ENCODE measurements at regions not wholly inside any gene's neighbourhood (a gene's known extent, or its start where the extent isn't known, plus 50 kb on each side); places are given as distances from the start of the nearest gene placed in this dataset.

GRCh38 chr14:98909251-98909944 lies 362.6 kb downstream of the BCL11B start:
- Histone ChIP-seq H3K9ac (ENCODE audit: low read length) (no peak overlapping the region), H3K27ac (ENCODE audit: low read depth, low read length) (peak overlapping the region; percentile 21), H3K4me3 (ENCODE audit: insufficient read depth, low read depth, low read length) (no peak overlapping the region), H3K4me2 (ENCODE audit: low read length) (peak overlapping the region; percentile 72), H2AFZ (ENCODE audit: low read depth, low read length) (no peak overlapping the region), H3K9me3 (ENCODE audit: insufficient read depth, low read depth, low read length) (no peaks in the 10 kb centered on the region), H3K4me1 (ENCODE audit: insufficient read depth, low read length) (peaks cover 19% of the 10 kb centered on the region), H3K27me3 (ENCODE audit: insufficient read depth, low read length) (peaks cover 22% of the 10 kb centered on the region), H4K20me1 (ENCODE audit: insufficient read depth, low read length) (no peaks in the 10 kb centered on the region), H3K79me2 (ENCODE audit: insufficient read depth, low read length) (no peaks in the 10 kb centered on the region), H3K36me3 (ENCODE audit: insufficient read depth, low read length) (no peaks in the 10 kb centered on the region)
- Mint-ChIP-seq H3K27ac (ENCODE audit: unreplicated experiment) (peak overlapping the region; percentile 21), H3K4me1 (ENCODE audit: low read depth, unreplicated experiment) (peaks cover 42% of the 10 kb centered on the region), H3K9me3 (ENCODE audit: unreplicated experiment) (no peaks in the 10 kb centered on the region), H3K36me3 (ENCODE audit: low read depth, unreplicated experiment) (no peaks in the 10 kb centered on the region), H3K4me3 (ENCODE audit: unreplicated experiment) (no peak overlapping the region), H3K27me3 (ENCODE audit: low read depth, unreplicated experiment) (peaks cover 7% of the 10 kb centered on the region)
- DNase-seq (ENCODE audit: low read depth) (peak; percentile 72), FAIRE-seq (peak; percentile 34)
- no peak for TF ChIP-seq CTCF (IDR thresholded peaks at IDR 0.05; ENCODE audit: insufficient read depth, low read depth, low read length)

GRCh38 chr14:98910061-98910460 lies 361.9 kb downstream of the BCL11B start:
- H3K27ac ChIP-seq (ENCODE audit: low read depth, low read length) = no peak overlapping the region

More at GRCh38 chr14:98910061-98910460, 361.9 kb downstream of the BCL11B start:
- no peak for DNase-seq (ENCODE audit: low read depth)
- Mint-ChIP-seq H3K27ac (ENCODE audit: unreplicated experiment) (no peak overlapping the region), H3K27me3 (ENCODE audit: low read depth, unreplicated experiment) (peaks cover 6% of the 10 kb centered on the region), H3K36me3 (ENCODE audit: low read depth, unreplicated experiment) (no peaks in the 10 kb centered on the region), H3K4me1 (ENCODE audit: low read depth, unreplicated experiment) (peaks cover 42% of the 10 kb centered on the region), H3K4me3 (ENCODE audit: unreplicated experiment) (no peak overlapping the region), H3K9me3 (ENCODE audit: unreplicated experiment) (no peaks in the 10 kb centered on the region)
- H3K4me2 ChIP-seq (ENCODE audit: low read length) = peak overlapping the region; percentile 72
- H3K9me3 ChIP-seq (ENCODE audit: insufficient read depth, low read depth, low read length) = no peaks in the 10 kb centered on the region
- no peak for FAIRE-seq
- H4K20me1 ChIP-seq (ENCODE audit: insufficient read depth, low read length) = no peaks in the 10 kb centered on the region
- H3K4me1 ChIP-seq (ENCODE audit: insufficient read depth, low read length) = peaks cover 19% of the 10 kb centered on the region
- no peaks in the 10 kb centered on the region for H3K79me2 ChIP-seq (ENCODE audit: insufficient read depth, low read length)
- no peak overlapping the region for H3K9ac ChIP-seq (ENCODE audit: low read length)
- H3K4me3 ChIP-seq (ENCODE audit: insufficient read depth, low read depth, low read length) = no peak overlapping the region
- peaks cover 19% of the 10 kb centered on the region for H3K27me3 ChIP-seq (ENCODE audit: insufficient read depth, low read length)
- no peak overlapping the region for H2AFZ ChIP-seq (ENCODE audit: low read depth, low read length)
- TF ChIP-seq EZH2 (IDR thresholded peaks at IDR 0.05; ENCODE audit: insufficient read depth, low read length) (no peak), CTCF (IDR thresholded peaks at IDR 0.05; ENCODE audit: insufficient read depth, low read depth, low read length) (no peak)
- no peaks in the 10 kb centered on the region for H3K36me3 ChIP-seq (ENCODE audit: insufficient read depth, low read length)

All from astrocyte (in vitro differentiated cells and primary cell).